ENCODE measurements at regions not wholly inside any gene's neighbourhood (a gene's known extent, or its start where the extent isn't known, plus 50 kb on each side); places are given as distances from the start of the nearest gene placed in this dataset.

DNA sequence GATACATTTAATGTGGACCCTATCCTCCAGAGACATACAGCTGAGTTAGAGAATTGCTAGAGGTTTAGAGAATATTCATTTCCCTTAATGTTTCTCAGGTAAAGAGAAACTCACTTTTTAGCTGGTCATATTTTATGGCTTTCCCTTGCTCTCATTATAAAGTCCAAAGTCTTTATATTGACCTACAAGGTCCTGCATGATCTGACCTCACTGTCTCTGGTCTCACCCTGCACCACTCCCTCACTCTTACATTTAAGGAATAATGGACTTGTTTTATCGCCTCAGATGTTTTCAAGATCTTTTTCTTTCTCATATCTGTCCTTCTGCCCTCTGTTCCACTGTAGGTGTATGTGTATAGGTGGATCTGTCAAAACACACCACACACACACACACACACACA lies 597.3 kb downstream of the PLCL1 start:
- TF ChIP-seq, protein P1, sequence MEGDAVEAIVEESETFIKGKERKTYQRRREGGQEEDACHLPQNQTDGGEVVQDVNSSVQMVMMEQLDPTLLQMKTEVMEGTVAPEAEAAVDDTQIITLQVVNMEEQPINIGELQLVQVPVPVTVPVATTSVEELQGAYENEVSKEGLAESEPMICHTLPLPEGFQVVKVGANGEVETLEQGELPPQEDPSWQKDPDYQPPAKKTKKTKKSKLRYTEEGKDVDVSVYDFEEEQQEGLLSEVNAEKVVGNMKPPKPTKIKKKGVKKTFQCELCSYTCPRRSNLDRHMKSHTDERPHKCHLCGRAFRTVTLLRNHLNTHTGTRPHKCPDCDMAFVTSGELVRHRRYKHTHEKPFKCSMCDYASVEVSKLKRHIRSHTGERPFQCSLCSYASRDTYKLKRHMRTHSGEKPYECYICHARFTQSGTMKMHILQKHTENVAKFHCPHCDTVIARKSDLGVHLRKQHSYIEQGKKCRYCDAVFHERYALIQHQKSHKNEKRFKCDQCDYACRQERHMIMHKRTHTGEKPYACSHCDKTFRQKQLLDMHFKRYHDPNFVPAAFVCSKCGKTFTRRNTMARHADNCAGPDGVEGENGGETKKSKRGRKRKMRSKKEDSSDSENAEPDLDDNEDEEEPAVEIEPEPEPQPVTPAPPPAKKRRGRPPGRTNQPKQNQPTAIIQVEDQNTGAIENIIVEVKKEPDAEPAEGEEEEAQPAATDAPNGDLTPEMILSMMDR (IDR thresholded peaks at IDR 0.05) = no peak
- no peak for DNase-seq (ENCODE audit: low spot score)
- no peak overlapping the region for H3K4me3 ChIP-seq
- H3K27ac ChIP-seq = no peak overlapping the region

DNA sequence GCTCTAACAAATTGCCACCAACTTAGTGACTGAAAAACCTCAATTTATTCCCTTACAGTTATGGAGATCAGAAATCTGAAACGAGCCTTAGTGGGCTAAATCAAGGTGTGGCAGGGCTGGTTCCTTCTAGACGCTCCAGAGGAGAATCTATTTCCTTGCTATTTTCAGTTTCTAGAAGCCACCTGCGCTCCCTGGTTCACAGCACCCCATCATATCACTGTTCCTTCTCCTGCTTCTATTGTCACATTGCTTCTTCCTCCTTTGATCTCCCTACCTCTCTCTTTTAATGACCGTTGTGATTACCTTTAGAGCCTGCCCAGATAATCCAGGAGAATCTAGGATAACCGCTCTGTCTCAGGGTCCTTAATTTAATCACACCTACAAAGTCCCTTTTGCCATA lies 596.6 kb downstream of the PLCL1 start:
- H3K4me3 ChIP-seq = no peak overlapping the region
- H3K27ac ChIP-seq = no peak overlapping the region

DNA sequence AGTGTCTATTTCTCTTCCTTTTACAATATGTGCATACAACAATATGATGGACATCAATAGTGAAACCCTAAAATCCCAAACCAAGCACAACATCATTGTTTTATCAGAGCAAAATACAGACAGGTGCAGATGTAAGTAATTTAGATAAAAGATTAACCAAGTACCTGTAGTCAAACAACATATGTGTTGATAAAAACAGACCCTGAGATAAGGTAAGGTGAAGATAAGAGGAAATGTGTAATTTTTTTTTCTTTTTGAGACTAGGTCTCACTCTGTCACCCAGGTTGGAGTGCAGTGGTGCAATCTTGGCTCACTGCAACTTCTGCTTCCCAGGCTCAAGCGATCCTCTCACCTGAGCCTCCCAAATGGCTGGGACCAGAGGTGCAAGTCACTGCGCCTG lies 589.8 kb downstream of the PLCL1 start:
- TF ChIP-seq, protein P1 (IDR thresholded peaks at IDR 0.05) = no peak
- Histone ChIP-seq H3K4me3 (no peak overlapping the region), H3K27ac (no peak overlapping the region)

More for the DNA sequence above, 596.6 kb downstream of the PLCL1 start:
- DNase-seq (ENCODE audit: low spot score) = no peak
- TF ChIP-seq, protein P1 (IDR thresholded peaks at IDR 0.05) = no peak

DNA sequence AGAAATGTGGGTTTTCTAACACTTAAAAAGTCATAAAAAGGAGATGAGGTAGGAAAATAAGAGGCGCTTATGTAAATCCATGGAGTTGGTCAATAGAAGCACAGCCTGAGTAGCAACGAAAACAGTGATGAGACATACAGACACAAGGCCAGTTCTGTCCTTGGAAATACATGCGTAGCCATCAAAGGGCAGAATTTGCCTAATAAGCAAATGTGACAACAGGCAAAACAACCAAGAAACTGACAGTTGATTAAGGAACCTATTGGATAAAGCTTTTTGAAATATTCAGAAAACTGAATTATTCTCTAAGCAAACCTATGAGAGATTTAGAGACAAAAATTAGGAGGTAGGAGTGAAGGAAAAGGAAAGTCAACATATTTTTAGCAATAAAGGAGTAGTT lies 586.3 kb downstream of the PLCL1 start:
- no peak for DNase-seq (ENCODE audit: low spot score)
- Histone ChIP-seq H3K27ac (no peak overlapping the region), H3K4me3 (no peak overlapping the region)
- TF ChIP-seq, protein P1 (IDR thresholded peaks at IDR 0.05) = no peak

More for the DNA sequence above, 589.8 kb downstream of the PLCL1 start:
- DNase-seq (ENCODE audit: low spot score) = no peak

DNA sequence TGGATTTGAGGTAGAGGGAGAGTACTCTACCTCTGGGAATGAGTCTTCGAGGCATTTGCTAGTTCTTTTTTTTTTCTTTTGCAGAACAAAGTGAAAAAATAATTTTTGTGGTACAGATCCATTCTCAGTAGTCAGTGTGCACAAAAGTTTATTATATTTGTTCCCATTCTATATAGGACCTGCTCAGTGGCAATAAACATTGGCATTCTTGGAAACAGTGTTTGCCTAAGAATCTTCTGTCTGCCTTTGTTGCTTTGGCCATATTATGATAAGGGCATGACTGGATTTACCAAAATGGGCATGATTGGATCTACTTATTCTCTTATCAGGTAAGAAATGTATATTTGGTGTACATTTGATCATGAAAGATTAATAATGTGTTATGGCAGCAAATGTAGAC lies 583.3 kb downstream of the PLCL1 start:
- TF ChIP-seq, protein P1 (IDR thresholded peaks at IDR 0.05) = no peak
- no peak overlapping the region for H3K4me3 ChIP-seq

DNA sequence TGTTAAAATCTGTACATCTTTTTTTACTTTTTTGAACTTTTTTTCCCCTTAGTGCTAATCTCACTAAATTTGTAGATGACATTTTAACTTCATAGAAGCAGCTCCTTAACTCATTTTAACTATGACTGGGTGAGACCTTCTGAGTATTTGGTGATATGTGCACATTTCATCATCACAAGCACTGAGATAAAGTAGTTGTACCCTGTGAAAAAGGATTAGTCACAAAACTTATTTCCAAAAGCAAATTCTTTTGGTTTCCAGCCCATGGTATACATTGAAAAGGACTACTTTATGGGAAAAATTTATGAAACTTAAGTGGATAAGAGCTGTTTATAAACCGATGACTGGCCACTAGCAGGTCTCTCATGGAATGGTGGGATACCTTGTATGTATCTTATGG lies 581.5 kb downstream of the PLCL1 start:
- no peak for DNase-seq (ENCODE audit: low spot score)
- no peak overlapping the region for H3K27ac ChIP-seq
- TF ChIP-seq, protein P1 (IDR thresholded peaks at IDR 0.05) = no peak
- no peak overlapping the region for H3K4me3 ChIP-seq

More for the DNA sequence above, 583.3 kb downstream of the PLCL1 start:
- H3K27ac ChIP-seq = no peak overlapping the region
- no peak for DNase-seq (ENCODE audit: low spot score)

DNA sequence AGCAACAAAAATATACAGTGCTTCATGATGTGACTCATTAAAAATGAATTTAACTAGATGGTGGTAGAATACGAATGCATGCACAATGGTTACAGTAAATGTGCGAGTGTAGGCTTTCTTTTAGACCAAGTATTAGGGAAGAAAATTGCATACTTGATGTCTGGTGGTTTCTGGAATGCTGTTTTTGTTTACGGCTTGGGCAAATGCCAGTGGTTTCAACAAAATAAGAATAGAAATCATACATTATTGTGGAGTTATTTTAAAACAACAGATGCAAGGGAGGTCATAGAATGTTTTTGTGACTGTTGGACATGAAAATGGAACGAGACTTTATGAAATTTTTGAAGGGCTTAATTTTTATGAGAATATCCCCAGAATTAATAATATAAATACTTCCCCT lies 580.9 kb downstream of the PLCL1 start:
- DNase-seq (ENCODE audit: low spot score) = no peak
- TF ChIP-seq, protein P1 (IDR thresholded peaks at IDR 0.05) = no peak
- H3K4me3 ChIP-seq = no peak overlapping the region
- no peak overlapping the region for H3K27ac ChIP-seq
